ENCODE measurements at regions not wholly inside any gene's neighbourhood (a gene's known extent, or its start where the extent isn't known, plus 50 kb on each side); places are given as distances from the start of the nearest gene placed in this dataset.

DNA sequence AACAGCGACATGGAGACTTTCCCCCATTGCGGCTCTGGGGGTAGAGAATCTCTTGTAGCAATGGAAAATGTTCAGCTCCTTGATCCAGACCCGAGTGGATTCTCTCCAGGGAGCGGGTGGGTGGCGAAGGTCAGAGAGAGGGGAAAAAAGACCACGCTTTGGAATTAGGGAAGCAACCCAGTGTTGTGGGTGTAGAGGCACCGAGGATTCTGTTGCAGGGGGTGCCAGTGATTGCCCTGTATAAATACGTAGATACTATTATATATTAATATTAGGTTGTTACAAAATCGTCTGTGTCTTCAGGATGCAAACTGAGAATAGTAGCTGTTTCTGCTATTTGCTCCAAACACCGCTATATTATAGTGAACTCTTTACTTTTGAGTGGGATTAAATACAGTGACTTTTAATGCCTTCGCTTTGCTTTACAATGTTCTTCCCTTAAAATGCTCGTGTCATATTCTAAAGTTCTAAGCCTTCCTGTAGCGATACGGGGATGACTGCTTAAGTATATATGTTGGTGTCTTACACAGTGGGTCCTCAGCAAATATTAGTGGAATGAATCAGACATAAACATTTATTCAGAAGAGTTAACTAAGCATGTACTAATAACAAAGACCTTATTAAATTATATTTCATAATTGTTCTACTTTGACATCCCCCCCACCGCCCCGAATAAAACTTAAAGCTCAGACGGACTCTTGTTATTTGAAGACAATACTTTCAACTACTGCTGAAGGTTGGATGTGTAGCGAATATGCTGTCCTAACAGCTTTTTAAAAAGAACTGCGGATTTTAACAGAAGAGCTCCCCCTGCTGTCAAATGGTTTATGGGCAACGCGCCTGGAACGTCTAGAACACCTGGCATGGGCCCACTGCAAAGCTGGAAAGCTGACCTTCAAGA, 136.4 kb upstream of the KRAS start:
- Histone ChIP-seq H3K27me3 (no peaks in the 10 kb centered on the region), H3K4me3 (ENCODE audit: low read depth, low read length) (peak overlapping the region; percentile 88)
- DNase-seq: peak; percentile 82

DNA sequence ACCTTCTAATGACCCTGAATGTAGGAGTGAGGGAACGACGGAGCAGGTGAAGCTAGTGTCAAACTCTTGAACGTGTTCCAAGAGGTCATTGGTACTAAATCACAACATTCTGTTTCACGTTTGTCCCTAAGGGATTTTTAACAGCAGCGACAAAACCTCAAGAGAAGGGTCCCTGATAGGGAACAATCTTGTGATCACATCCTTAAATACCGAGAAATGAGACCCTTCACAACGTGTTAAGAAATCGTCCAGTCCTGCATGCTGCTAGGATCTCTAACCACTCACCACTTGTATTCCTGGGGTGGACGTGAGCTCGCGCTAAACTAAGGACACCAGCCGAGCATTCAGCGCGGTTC, 134.1 kb upstream of the KRAS start:
- Histone ChIP-seq H3K4me1 (peaks cover 2% of the 10 kb centered on the region; the same call in 1 of the 2 replicates), H3K9me3 (no peaks in the 10 kb centered on the region), H3K36me3 (no peaks in the 10 kb centered on the region), H3K27me3 (no peaks in the 10 kb centered on the region), H3K4me3 (ENCODE audit: low read depth, low read length) (peak overlapping the region; percentile 88)
- TF ChIP-seq, protein P1, sequence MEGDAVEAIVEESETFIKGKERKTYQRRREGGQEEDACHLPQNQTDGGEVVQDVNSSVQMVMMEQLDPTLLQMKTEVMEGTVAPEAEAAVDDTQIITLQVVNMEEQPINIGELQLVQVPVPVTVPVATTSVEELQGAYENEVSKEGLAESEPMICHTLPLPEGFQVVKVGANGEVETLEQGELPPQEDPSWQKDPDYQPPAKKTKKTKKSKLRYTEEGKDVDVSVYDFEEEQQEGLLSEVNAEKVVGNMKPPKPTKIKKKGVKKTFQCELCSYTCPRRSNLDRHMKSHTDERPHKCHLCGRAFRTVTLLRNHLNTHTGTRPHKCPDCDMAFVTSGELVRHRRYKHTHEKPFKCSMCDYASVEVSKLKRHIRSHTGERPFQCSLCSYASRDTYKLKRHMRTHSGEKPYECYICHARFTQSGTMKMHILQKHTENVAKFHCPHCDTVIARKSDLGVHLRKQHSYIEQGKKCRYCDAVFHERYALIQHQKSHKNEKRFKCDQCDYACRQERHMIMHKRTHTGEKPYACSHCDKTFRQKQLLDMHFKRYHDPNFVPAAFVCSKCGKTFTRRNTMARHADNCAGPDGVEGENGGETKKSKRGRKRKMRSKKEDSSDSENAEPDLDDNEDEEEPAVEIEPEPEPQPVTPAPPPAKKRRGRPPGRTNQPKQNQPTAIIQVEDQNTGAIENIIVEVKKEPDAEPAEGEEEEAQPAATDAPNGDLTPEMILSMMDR (IDR thresholded peaks at IDR 0.05; ENCODE audit: low read depth, low read length): no peak
- no peak for DNase-seq

More for the DNA sequence above, 136.4 kb upstream of the KRAS start:
- peaks cover 2% of the 10 kb centered on the region; the same call in 1 of the 2 replicates for H3K4me1 ChIP-seq
- H3K36me3 ChIP-seq: no peaks in the 10 kb centered on the region
- TF ChIP-seq, protein P1 (IDR thresholded peaks at IDR 0.05; ENCODE audit: low read depth, low read length): peak; percentile 89
- no peaks in the 10 kb centered on the region for H3K9me3 ChIP-seq

DNA sequence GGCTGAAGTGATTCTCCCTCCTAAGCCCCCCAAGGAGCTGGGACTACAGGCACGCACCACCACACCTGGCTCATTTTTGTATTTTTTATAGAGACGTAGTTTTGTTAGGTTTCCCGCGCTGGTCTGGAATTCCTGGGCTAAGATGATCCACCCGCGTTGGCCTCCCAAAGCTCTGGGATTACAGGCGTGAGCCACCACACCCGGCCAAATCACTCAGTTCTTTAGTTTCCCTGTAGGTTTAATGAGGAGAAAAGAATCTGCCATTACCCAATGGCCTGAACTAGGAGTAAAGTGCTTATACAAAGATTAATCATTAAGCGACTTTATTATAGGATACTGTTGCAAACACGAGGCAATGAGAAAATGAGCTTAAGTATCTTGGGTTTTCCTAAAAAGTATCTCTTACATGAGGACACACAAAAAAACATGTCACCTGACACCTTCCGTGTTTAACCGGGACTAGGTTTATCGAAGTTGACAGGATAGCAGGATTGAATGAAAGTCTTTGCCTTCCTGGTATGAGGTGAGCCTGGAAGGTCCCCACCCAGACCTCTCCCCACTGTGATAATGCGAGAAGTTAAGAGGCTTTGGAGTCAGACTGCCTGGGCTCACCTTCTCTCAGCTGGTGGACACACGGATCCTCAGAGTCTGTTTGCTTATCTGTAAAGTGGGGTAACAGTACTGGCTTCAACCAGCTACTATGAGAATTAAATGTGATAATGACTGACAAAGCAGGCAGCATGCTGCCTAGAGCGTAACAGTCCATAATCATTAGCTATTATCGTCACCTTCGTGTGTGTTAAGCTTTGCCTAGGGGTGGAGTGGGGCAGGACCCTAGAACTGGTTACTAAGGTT, 133.5 kb upstream of the KRAS start:
- Histone ChIP-seq H3K4me3 (ENCODE audit: low read depth, low read length) (peak overlapping the region; percentile 88; the same call in 1 of the 2 replicates), H3K36me3 (no peaks in the 10 kb centered on the region), H3K4me1 (peaks cover 2% of the 10 kb centered on the region; the same call in 1 of the 2 replicates), H3K9me3 (no peaks in the 10 kb centered on the region), H3K27me3 (no peaks in the 10 kb centered on the region)
- TF ChIP-seq, protein P1 (IDR thresholded peaks at IDR 0.05; ENCODE audit: low read depth, low read length): no peak
- no peak for DNase-seq

DNA sequence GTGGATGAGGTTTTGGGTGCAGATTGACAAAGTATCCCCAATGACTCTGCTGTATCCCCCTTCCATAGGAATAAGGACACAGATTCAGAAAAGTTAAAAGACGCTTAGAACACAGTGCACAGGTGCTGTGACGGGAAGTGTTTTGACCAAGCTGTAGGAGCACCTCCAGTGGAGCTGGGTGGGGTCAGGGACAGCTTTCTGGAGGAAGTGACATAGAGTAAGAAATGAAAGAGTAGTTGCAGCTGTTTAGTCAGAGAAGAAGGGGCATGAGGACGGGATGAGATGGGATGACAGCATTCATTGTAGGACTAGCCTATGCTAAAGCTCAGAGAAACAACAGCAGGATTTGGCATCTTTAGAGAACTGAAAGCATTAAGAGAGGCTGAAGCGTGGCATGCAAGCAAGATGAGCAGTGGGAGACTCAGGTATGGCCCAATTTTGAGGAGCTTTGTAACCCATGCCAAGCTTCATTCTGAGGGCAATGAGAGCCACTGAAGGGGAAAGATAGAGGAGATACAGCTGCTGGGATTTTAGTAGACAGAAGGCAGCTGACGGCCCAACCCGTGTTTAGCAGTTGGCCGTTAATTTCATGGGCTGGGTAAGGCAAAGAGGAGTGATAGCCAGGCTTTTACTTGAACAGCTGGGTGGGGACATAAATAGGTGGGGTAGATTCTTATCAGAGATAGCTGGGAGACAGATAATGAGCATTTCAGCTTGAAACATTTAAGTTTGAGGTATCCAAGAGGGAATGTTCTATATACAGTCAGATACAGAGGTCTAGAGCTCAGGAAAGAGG, 131.8 kb upstream of the KRAS start:
- TF ChIP-seq, protein P1 (IDR thresholded peaks at IDR 0.05; ENCODE audit: low read depth, low read length): no peak
- no peaks in the 10 kb centered on the region for H3K9me3 ChIP-seq
- no peak overlapping the region for H3K4me3 ChIP-seq (ENCODE audit: low read depth, low read length)

DNA sequence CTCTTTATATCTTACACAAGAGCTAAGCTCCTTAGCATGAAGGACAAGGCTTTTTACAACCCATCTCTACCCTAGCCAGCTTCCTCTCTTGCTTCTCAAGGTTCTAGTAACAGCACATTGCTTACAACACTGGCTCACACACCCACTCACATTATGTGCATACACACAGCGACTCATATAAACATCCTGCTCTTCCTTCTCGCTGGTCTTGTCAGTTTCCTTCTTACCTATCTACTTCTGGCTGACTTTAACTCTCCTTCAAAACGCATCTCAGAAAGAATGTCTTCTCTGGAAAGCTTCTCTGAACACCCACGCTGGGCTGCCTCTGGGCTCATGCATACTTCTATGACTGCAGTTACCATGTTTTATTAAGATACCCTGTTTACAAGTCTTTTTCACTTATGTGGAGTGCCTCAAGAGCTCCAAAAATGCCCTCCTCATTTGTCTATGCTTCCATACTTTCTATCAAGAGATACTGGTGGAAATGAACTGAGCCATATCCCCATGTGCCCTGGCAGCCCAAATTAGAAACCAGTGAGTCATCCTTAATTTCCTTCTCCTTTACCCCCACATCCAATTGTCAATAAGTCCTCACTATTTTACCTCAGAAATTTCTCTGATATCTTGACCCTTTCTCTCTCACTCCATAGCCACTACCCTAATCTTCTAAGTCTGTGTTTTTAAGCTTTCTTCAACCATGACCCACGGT, 126.9 kb upstream of the KRAS start:
- Histone ChIP-seq H3K4me1 (no peaks in the 10 kb centered on the region), H3K27me3 (no peaks in the 10 kb centered on the region), H3K4me3 (ENCODE audit: low read depth, low read length) (no peak overlapping the region), H3K9me3 (no peaks in the 10 kb centered on the region), H3K36me3 (no peaks in the 10 kb centered on the region)
- no peak for DNase-seq
- TF ChIP-seq, protein P1 (IDR thresholded peaks at IDR 0.05; ENCODE audit: low read depth, low read length): no peak

More for the DNA sequence above, 131.8 kb upstream of the KRAS start:
- Histone ChIP-seq H3K27me3 (no peaks in the 10 kb centered on the region), H3K36me3 (no peaks in the 10 kb centered on the region), H3K4me1 (peaks cover 2% of the 10 kb centered on the region; the same call in 1 of the 2 replicates)
- DNase-seq: no peak

All from BE2C (cell line).